ENCODE measurements at regions not wholly inside any gene's neighbourhood (a gene's known extent, or its start where the extent isn't known, plus 50 kb on each side); places are given as distances from the start of the nearest gene placed in this dataset.

DNA sequence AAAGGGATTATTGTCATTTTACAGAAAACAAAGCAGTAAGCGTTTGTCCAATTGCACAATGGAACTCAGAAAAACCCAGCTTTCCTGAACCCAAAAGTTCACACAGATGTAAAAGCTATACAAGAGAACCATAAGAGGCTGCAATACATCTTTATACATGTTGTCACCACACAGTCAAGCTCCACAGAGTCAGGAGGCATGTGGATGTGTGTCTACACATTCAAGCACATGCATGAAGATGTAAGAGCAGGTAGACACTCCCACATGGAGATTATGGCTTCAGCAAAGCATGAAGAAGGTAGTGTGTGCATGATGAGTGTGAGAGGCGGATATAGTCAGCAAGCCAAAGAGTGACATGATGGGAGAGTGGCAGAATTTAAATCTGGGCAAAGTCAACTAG is 124.7 kb upstream of the THBS1 start:
- no peak for DNase-seq (ENCODE audit: low spot score, unreplicated experiment)
- Mint-ChIP-seq H3K4me3 (ENCODE audit: low read depth) (no peak overlapping the region), H3K4me1 (ENCODE audit: low read depth) (peaks cover 16% of the 10 kb centered on the region), H3K9me3 (ENCODE audit: low read depth) (no peaks in the 10 kb centered on the region), H3K27me3 (no peaks in the 10 kb centered on the region), H3K27ac (no peak overlapping the region), H3K36me3 (ENCODE audit: insufficient read depth) (no peaks in the 10 kb centered on the region)
- TF ChIP-seq, protein P1, sequence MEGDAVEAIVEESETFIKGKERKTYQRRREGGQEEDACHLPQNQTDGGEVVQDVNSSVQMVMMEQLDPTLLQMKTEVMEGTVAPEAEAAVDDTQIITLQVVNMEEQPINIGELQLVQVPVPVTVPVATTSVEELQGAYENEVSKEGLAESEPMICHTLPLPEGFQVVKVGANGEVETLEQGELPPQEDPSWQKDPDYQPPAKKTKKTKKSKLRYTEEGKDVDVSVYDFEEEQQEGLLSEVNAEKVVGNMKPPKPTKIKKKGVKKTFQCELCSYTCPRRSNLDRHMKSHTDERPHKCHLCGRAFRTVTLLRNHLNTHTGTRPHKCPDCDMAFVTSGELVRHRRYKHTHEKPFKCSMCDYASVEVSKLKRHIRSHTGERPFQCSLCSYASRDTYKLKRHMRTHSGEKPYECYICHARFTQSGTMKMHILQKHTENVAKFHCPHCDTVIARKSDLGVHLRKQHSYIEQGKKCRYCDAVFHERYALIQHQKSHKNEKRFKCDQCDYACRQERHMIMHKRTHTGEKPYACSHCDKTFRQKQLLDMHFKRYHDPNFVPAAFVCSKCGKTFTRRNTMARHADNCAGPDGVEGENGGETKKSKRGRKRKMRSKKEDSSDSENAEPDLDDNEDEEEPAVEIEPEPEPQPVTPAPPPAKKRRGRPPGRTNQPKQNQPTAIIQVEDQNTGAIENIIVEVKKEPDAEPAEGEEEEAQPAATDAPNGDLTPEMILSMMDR (IDR thresholded peaks at IDR 0.05; ENCODE audit: unreplicated experiment) = no peak

GRCh38 chr15:39456582-39457330 is 124.1 kb upstream of the THBS1 start:
- DNase-seq (ENCODE audit: low spot score, unreplicated experiment) = no peak
- TF ChIP-seq, protein P1 (IDR thresholded peaks at IDR 0.05; ENCODE audit: unreplicated experiment) = no peak
- no peak overlapping the region for H3K4me3 Mint-ChIP-seq (ENCODE audit: low read depth)
- no peaks in the 10 kb centered on the region for H3K9me3 Mint-ChIP-seq (ENCODE audit: low read depth)
- H3K36me3 Mint-ChIP-seq (ENCODE audit: insufficient read depth) = no peaks in the 10 kb centered on the region
- H3K27me3 Mint-ChIP-seq = no peaks in the 10 kb centered on the region
- peaks cover 16% of the 10 kb centered on the region for H3K4me1 Mint-ChIP-seq (ENCODE audit: low read depth)
- no peak overlapping the region for H3K27ac Mint-ChIP-seq

DNA sequence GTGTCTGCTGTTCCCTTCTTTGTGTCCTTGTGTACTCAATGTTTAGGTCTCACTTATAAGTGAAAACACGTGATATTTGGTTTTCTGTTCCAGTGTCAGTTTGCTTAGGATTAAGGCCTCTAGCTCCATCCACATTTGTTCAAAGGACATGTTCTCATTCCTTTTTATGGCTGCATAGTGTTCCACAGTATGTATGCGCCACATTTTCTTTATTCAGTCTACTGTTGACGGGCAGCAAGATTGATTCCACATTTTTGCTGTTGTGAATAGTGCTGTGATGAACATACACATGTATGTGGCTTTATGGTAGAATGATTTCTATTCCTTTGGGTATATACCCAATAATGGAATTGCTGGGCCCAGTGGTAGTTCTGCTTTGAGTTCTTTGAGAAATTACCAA is 122.7 kb upstream of the THBS1 start:
- Mint-ChIP-seq H3K9me3 (ENCODE audit: low read depth) (no peaks in the 10 kb centered on the region), H3K4me1 (ENCODE audit: low read depth) (peaks cover 16% of the 10 kb centered on the region), H3K27ac (no peak overlapping the region), H3K27me3 (no peaks in the 10 kb centered on the region), H3K4me3 (ENCODE audit: low read depth) (no peak overlapping the region), H3K36me3 (ENCODE audit: insufficient read depth) (no peaks in the 10 kb centered on the region)
- TF ChIP-seq, protein P1 (IDR thresholded peaks at IDR 0.05; ENCODE audit: unreplicated experiment) = no peak
- no peak for DNase-seq (ENCODE audit: low spot score, unreplicated experiment)

GRCh38 chr15:39459548-39459947 is 121.3 kb upstream of the THBS1 start:
- no peaks in the 10 kb centered on the region for H3K9me3 Mint-ChIP-seq (ENCODE audit: low read depth)
- H3K36me3 Mint-ChIP-seq (ENCODE audit: insufficient read depth) = no peaks in the 10 kb centered on the region
- H3K27me3 Mint-ChIP-seq = no peaks in the 10 kb centered on the region
- H3K4me3 Mint-ChIP-seq (ENCODE audit: low read depth) = no peak overlapping the region
- TF ChIP-seq, protein P1 (IDR thresholded peaks at IDR 0.05; ENCODE audit: unreplicated experiment) = no peak
- no peak for DNase-seq (ENCODE audit: low spot score, unreplicated experiment)
- no peak overlapping the region for H3K27ac Mint-ChIP-seq
- H3K4me1 Mint-ChIP-seq (ENCODE audit: low read depth) = peaks cover 13% of the 10 kb centered on the region

DNA sequence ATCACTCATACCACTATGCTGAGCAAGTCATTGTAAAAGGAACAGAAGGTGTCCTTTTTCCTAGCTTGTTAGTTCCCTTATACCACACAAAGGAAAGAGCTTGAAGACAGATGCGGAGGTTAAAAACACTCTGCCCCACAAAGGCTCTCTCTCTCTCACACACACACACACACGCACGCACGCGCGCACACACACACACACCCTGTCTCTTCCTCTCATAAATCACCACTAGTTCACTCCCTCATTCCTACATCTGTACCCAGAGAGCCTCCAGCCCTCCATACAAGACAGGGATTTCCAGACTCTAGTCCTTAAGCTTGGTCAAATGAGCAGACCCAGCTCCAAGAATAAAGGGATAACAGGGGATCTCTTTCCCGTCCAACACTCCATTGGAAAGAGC is 120.1 kb upstream of the THBS1 start:
- no peak overlapping the region for H3K4me3 Mint-ChIP-seq (ENCODE audit: low read depth)
- H3K36me3 Mint-ChIP-seq (ENCODE audit: insufficient read depth) = no peaks in the 10 kb centered on the region
- TF ChIP-seq, protein P1 (IDR thresholded peaks at IDR 0.05; ENCODE audit: unreplicated experiment) = no peak
- no peaks in the 10 kb centered on the region for H3K27me3 Mint-ChIP-seq
- H3K4me1 Mint-ChIP-seq (ENCODE audit: low read depth) = peaks cover 5% of the 10 kb centered on the region
- H3K9me3 Mint-ChIP-seq (ENCODE audit: low read depth) = no peaks in the 10 kb centered on the region
- no peak for DNase-seq (ENCODE audit: low spot score, unreplicated experiment)
- H3K27ac Mint-ChIP-seq = no peak overlapping the region

All from progenitor cell of endocrine pancreas (in vitro differentiated cells).